ENCODE measurements at regions not wholly inside any gene's neighbourhood (a gene's known extent, or its start where the extent isn't known, plus 50 kb on each side); places are given as distances from the start of the nearest gene placed in this dataset.

GRCh38 chr2:40027968-40028367 is 248.9 kb upstream of the THUMPD2 start:
- TF ChIP-seq CTCF (conservative IDR thresholded peaks at IDR 0.05 in 1 of 2, IDR thresholded peaks at IDR 0.05 in 1 of 2; ENCODE audit: extremely low read depth in 1 of 2, insufficient read depth in 1 of 2, low read depth in 1 of 2, low read length in 2 of 2) = no peak
- TF ChIP-seq EZH2 (IDR thresholded peaks at IDR 0.05; ENCODE audit: borderline replicate concordance, low read length) = no peak

All from mammary epithelial cell (primary cell).